Vagina (tissue), 2 donors: ENCODE measurements at regions not wholly inside any gene's neighbourhood (a gene's known extent, or its start where the extent isn't known, plus 50 kb on each side); places are given as distances from the start of the nearest gene placed in this dataset.
A peak's percentile ranks its signal among the peaks of the same experiment; 100 is the strongest.

ENCODE experiments used
- DNase-seq, 2 donors: peaks; one replicate each; pipeline ENCODE4 v3.0.0-alpha.2; 2017; ENCODE audit errors: extremely low spot score in 2 of 2
- H3K27ac ChIP-seq: fragments of 200-600 bp; sonication (generic); one replicate; pipeline ENCODE4 v1.5.1; 2019
- H3K27me3 ChIP-seq: fragments of 200-600 bp; sonication (generic); one replicate; pipeline ENCODE4 v1.5.1; 2019
- H3K36me3 ChIP-seq, 2 donors: fragments of 200-600 bp; sonication (generic); one replicate each; pipeline ENCODE4 v1.5.1; 2017 to 2019
- H3K4me1 ChIP-seq: fragments of 200-600 bp; sonication (generic); one replicate; pipeline ENCODE4 v1.5.1; 2019
- H3K4me3 ChIP-seq, 2 donors: fragments of 200-600 bp; sonication (generic); 1 replicate in 1 of 2; 2 replicates in 1 of 2; pipeline ENCODE4 v1.5.1; 2016 to 2019
- H3K9me3 ChIP-seq: fragments of 200-600 bp; sonication (generic); one replicate; pipeline ENCODE4 v1.5.1; 2019
- CTCF ChIP-seq, 3 experiments: fragments of 450-650 bp in 2 of 3; fragments of 200-600 bp in 1 of 3; sonication (generic) in 1 of 3; IDR thresholded peaks; one replicate each; pipeline ENCODE4 v1.5.1; 2017 to 2019; ENCODE audit warnings: antibody characterized with exemption in 3 of 3, mild to moderate bottlenecking in 2 of 3, moderate library complexity in 2 of 3
- POLR2A ChIP-seq, 2 donors: fragments of 450-650 bp; IDR thresholded peaks; one replicate each; pipeline ENCODE4 v1.6.1; 2017; ENCODE audit warnings: antibody characterized with exemption in 2 of 2, mild to moderate bottlenecking in 2 of 2, moderate library complexity in 2 of 2
- POLR2AphosphoS5 ChIP-seq, 2 donors: sonication (generic); formaldehyde crosslinking; IDR thresholded peaks; one replicate each; pipeline ENCODE4 v1.9.0; 2017; ENCODE audit warnings: antibody characterized with exemption in 2 of 2, mild to moderate bottlenecking in 2 of 2, low read depth in 1 of 2; ENCODE audit not compliant: insufficient read depth in 1 of 2
- intact Hi-C: fragments of 100-400 bp; cut with DNase I; formaldehyde crosslinking; loops from one replicate; pipeline ENCODE4 v1.15.1; 2023

GRCh38 chr9:109908459-109909390 is 128.7 kb downstream of the PALM2AKAP2 start:
- Histone ChIP-seq H3K9me3 (no peaks in the 10 kb centered on the region), H3K27me3 (no peaks in the 10 kb centered on the region), H3K36me3 (no peaks in the 10 kb centered on the region), H3K4me1 (peaks cover 27% of the 10 kb centered on the region), H3K4me3 (no peak overlapping the region), H3K27ac (no peak overlapping the region)
- intact Hi-C loops, result loop anchor here (5.0 to 10.0 kb wide), 2 partner anchors 156 to 239 kb away; no protein-coding TSS in a partner anchor
- no peak for TF ChIP-seq CTCF (IDR thresholded peaks at IDR 0.05)
- no peak for TF ChIP-seq POLR2A (IDR thresholded peaks at IDR 0.05)
- no peak for DNase-seq

- H3K4me3 ChIP-seq, result no peak overlapping the region
- no peaks in the 10 kb centered on the region for H3K9me3 ChIP-seq
- TF ChIP-seq POLR2AphosphoS5 (IDR thresholded peaks at IDR 0.05; ENCODE audit: insufficient read depth in 1 of 2, low read depth in 1 of 2), result peak in 1 of 2 donors; percentile 12
- TF ChIP-seq CTCF (IDR thresholded peaks at IDR 0.05), result no peak
- intact Hi-C loops, result no loop called here
- H3K27ac ChIP-seq, result no peak overlapping the region
- H3K27me3 ChIP-seq, result no peaks in the 10 kb centered on the region
- H3K4me1 ChIP-seq, result peaks cover 22% of the 10 kb centered on the region
- H3K36me3 ChIP-seq, result no peaks in the 10 kb centered on the region
- no peak for DNase-seq
Measured at GRCh38 chr9:109910671-109911518, 130.9 kb downstream of the PALM2AKAP2 start.

- Histone ChIP-seq H3K27me3 (no peaks in the 10 kb centered on the region), H3K9me3 (no peaks in the 10 kb centered on the region), H3K36me3 (no peaks in the 10 kb centered on the region), H3K4me3 (no peak overlapping the region), H3K27ac (no peak overlapping the region), H3K4me1 (peaks cover 22% of the 10 kb centered on the region)
- DNase-seq, result no peak
- intact Hi-C loops, result no loop called here
- TF ChIP-seq CTCF (IDR thresholded peaks at IDR 0.05) (no peak), POLR2AphosphoS5 (IDR thresholded peaks at IDR 0.05; ENCODE audit: insufficient read depth in 1 of 2, low read depth in 1 of 2) (peak in 1 of 2 donors; percentile 19)
Measured at GRCh38 chr9:109912082-109912582, 132.1 kb downstream of the PALM2AKAP2 start.

GRCh38 chr9:109912726-109913460 is 132.9 kb downstream of the PALM2AKAP2 start:
- intact Hi-C loops, result no loop called here
- Histone ChIP-seq H3K27ac (no peak overlapping the region), H3K4me3 (no peak overlapping the region), H3K9me3 (no peaks in the 10 kb centered on the region), H3K27me3 (no peaks in the 10 kb centered on the region), H3K36me3 (no peaks in the 10 kb centered on the region), H3K4me1 (peaks cover 22% of the 10 kb centered on the region)
- DNase-seq, result no peak
- TF ChIP-seq CTCF (IDR thresholded peaks at IDR 0.05) (no peak), POLR2A (IDR thresholded peaks at IDR 0.05) (no peak), POLR2AphosphoS5 (IDR thresholded peaks at IDR 0.05; ENCODE audit: insufficient read depth in 1 of 2, low read depth in 1 of 2) (no peak)
